H1 (cell line): ENCODE measurements at regions not wholly inside any gene's neighbourhood (a gene's known extent, or its start where the extent isn't known, plus 50 kb on each side); places are given as distances from the start of the nearest gene placed in this dataset.

ENCODE experiments used
- CEBPB ChIP-seq: IDR thresholded peaks from 2 replicates; pipeline ENCODE4 v1.6.1; 2012; ENCODE audit warnings: low read depth, low read length
- CHD7 ChIP-seq: fragments of 300-600 bp; sonication (generic); IDR thresholded peaks from 2 replicates; pipeline ENCODE4 v1.7.1; 2012; ENCODE audit warnings: low read length, moderate library complexity, mild to moderate bottlenecking, inconsistent platforms; ENCODE audit not compliant: insufficient replicate concordance
- CTBP2 ChIP-seq: IDR thresholded peaks from 2 replicates; pipeline ENCODE4 v1.7.0; 2011; ENCODE audit warnings: borderline replicate concordance, mild to moderate bottlenecking, moderate library complexity, mixed read lengths, low read length; ENCODE audit not compliant: insufficient read depth, insufficient read length
- FOSL1 ChIP-seq: IDR thresholded peaks from 2 replicates; pipeline ENCODE4 v1.6.1; 2011; ENCODE audit warnings: mild to moderate bottlenecking, low read depth, low read length, moderate library complexity; ENCODE audit not compliant: insufficient read depth
- GTF2F1 ChIP-seq: IDR thresholded peaks from 2 replicates; pipeline ENCODE4 v1.6.1; 2012; ENCODE audit warnings: low read depth, low read length, improper control_type of control experiment, borderline replicate concordance
- MAX ChIP-seq: IDR thresholded peaks from 2 replicates; pipeline ENCODE4 v1.6.1; 2012; ENCODE audit warnings: inconsistent platforms
- PHF8 ChIP-seq: fragments of 200-600 bp; sonication (generic); conservative IDR thresholded peaks from 2 replicates; pipeline ENCODE4 v1.7.1; 2012; ENCODE audit warnings: low read depth, mild to moderate bottlenecking, inconsistent platforms, low read length, moderate library complexity
- SIN3A ChIP-seq, 2 experiments: IDR thresholded peaks in 1 of 2; conservative IDR thresholded peaks in 1 of 2; 2 replicates each; pipeline ENCODE4 v1.6.1; 2011 to 2012; ENCODE audit warnings: low read length in 2 of 2, improper control_type of control experiment in 1 of 2, low read depth in 1 of 2, mild to moderate bottlenecking in 1 of 2
- TAF1 ChIP-seq: IDR thresholded peaks from 2 replicates; pipeline ENCODE4 v1.6.1; 2011; ENCODE audit warnings: mild to moderate bottlenecking, low read depth, low read length
- TBP ChIP-seq: IDR thresholded peaks from 2 replicates; pipeline ENCODE4 v1.6.1; 2011; ENCODE audit warnings: low read depth, low read length, improper control_type of control experiment

- TF ChIP-seq CHD7 (no peak), GTF2F1 (no peak), PHF8 (no peak), SIN3A (conservative IDR thresholded peaks at IDR 0.05 in 1 of 2, IDR thresholded peaks at IDR 0.05 in 1 of 2; ENCODE audit: low read depth in 1 of 2, low read length in 2 of 2) (no peak), CTBP2 (no peak), TBP (no peak), FOSL1 (no peak), CEBPB (no peak), TAF1 (no peak), MAX (no peak)
Measured at GRCh38 chr10:4663162-4663992, 162.6 kb upstream of the AKR1E2 start (continued).
